Mesendoderm (in vitro differentiated cells): ENCODE measurements at regions not wholly inside any gene's neighbourhood (a gene's known extent, or its start where the extent isn't known, plus 50 kb on each side); places are given as distances from the start of the nearest gene placed in this dataset.

Experiments used
- DNase-seq: peaks from one replicate; pipeline ENCODE4 v3.0.0; 2013
- H2AK5ac ChIP-seq: 2 replicates; pipeline ENCODE4 v1.6.1; 2013; ENCODE audit warnings: low read length, inconsistent platforms
- H2BK120ac ChIP-seq: 2 replicates; pipeline ENCODE4 v1.6.1; 2013; ENCODE audit warnings: low read depth, mild to moderate bottlenecking, low read length, moderate library complexity, mixed read lengths
- H2BK15ac ChIP-seq: replicated peaks from 2 replicates; pipeline ENCODE4 v1.6.1; 2013; ENCODE audit warnings: low read depth, mild to moderate bottlenecking, moderate library complexity
- H2BK5ac ChIP-seq: 2 replicates; pipeline ENCODE4 v1.6.1; 2013; ENCODE audit warnings: low read length, inconsistent platforms
- H3K18ac ChIP-seq: 2 replicates; pipeline ENCODE4 v1.6.1; 2013; ENCODE audit warnings: mild to moderate bottlenecking, low read length, mixed read lengths
- H3K23ac ChIP-seq: one replicate; pipeline ENCODE4 v1.6.1; 2013; ENCODE audit warnings: low read length
- H3K27ac ChIP-seq: 2 replicates; pipeline ENCODE4 v1.5.1; 2013; ENCODE audit warnings: low read depth, mild to moderate bottlenecking, inconsistent platforms, low read length, moderate library complexity
- H3K27me3 ChIP-seq: 2 replicates; pipeline ENCODE4 v1.6.1; 2013; ENCODE audit warnings: low read length, control low read depth, mild to moderate bottlenecking, inconsistent platforms; ENCODE audit not compliant: insufficient read depth, poor library complexity
- H3K36me3 ChIP-seq: 2 replicates; pipeline ENCODE4 v1.6.1; 2013; ENCODE audit warnings: low read length, inconsistent platforms; ENCODE audit not compliant: control insufficient read depth, insufficient read depth
- H3K4ac ChIP-seq: one replicate; pipeline ENCODE4 v1.6.1; 2013; ENCODE audit warnings: low read depth, mild to moderate bottlenecking, low read length, moderate library complexity
- H3K4me1 ChIP-seq: 2 replicates; pipeline ENCODE4 v1.6.1; 2013; ENCODE audit warnings: low read depth, low read length, inconsistent platforms; ENCODE audit not compliant: control insufficient read depth
- H3K4me2 ChIP-seq: 2 replicates; pipeline ENCODE4 v1.6.1; 2013; ENCODE audit warnings: low read length
- H3K4me3 ChIP-seq: 2 replicates; pipeline ENCODE4 v1.5.1; 2013; ENCODE audit warnings: mild to moderate bottlenecking, low read length
- H3K56ac ChIP-seq: one replicate; pipeline ENCODE4 v1.6.1; 2013; ENCODE audit warnings: low read length
- H3K79me1 ChIP-seq: 2 replicates; pipeline ENCODE4 v1.6.1; 2013; ENCODE audit warnings: low read length, inconsistent platforms
- H3K79me2 ChIP-seq: 2 replicates; pipeline ENCODE4 v1.6.1; 2013; ENCODE audit warnings: mild to moderate bottlenecking, low read length; ENCODE audit not compliant: control insufficient read depth, insufficient read depth
- H3K9ac ChIP-seq: 2 replicates; pipeline ENCODE4 v1.6.1; 2013; ENCODE audit warnings: low read length, inconsistent platforms
- H4K5ac ChIP-seq: one replicate; pipeline ENCODE4 v1.6.1; 2013; ENCODE audit warnings: low read length
- H4K8ac ChIP-seq: one replicate; pipeline ENCODE4 v1.6.1; 2013; ENCODE audit warnings: low read depth, mild to moderate bottlenecking, control low read depth, low read length, moderate library complexity
- whole genome bisulfite sequencing: extraction: QIAGEN DNeasy Blood & Tissue Kit; methylation state at CpG from one replicate; pipeline ENCODE4 v1.1.7; 2013; ENCODE audit warnings: low lambda C conversion rate, missing lambda C conversion rate; ENCODE audit not compliant: insufficient coverage; ENCODE audit errors: extremely low coverage; 5-methylcytosine and 5-hydroxymethylcytosine counted together

GRCh38 chr6:100276311-100277057, 188.2 kb downstream of the SIM1 start:
- Histone ChIP-seq H3K56ac (no peak overlapping the region), H3K27ac (no peak overlapping the region), H4K8ac (no peak overlapping the region), H2BK120ac (no peak overlapping the region), H3K4me2 (no peak overlapping the region), H2AK5ac (no peak overlapping the region), H3K79me2 (no peaks in the 10 kb centered on the region), H3K18ac (no peak overlapping the region), H3K27me3 (no peaks in the 10 kb centered on the region), H3K4me3 (no peak overlapping the region), H2BK5ac (no peak overlapping the region), H2BK15ac (no peak overlapping the region), H3K36me3 (no peaks in the 10 kb centered on the region), H3K4me1 (no peaks in the 10 kb centered on the region), H3K4ac (no peak overlapping the region), H3K79me1 (no peaks in the 10 kb centered on the region), H4K5ac (no peak overlapping the region), H3K9ac (no peak overlapping the region), H3K23ac (no peak overlapping the region)
- DNase-seq: no peak
- no CpG with 5 or more reads among the region's 3 CpGs for WGBS

- no peaks in the 10 kb centered on the region for H3K79me1 ChIP-seq
- H3K4ac ChIP-seq: no peak overlapping the region
- H2BK5ac ChIP-seq: no peak overlapping the region
- H3K4me3 ChIP-seq: no peak overlapping the region
- no peak for DNase-seq
- H3K4me1 ChIP-seq: no peaks in the 10 kb centered on the region
- no peak overlapping the region for H3K18ac ChIP-seq
- no peak overlapping the region for H3K9ac ChIP-seq
- H3K27me3 ChIP-seq: no peaks in the 10 kb centered on the region
- H3K36me3 ChIP-seq: no peaks in the 10 kb centered on the region
- no peak overlapping the region for H3K27ac ChIP-seq
- H3K4me2 ChIP-seq: no peak overlapping the region
- no peak overlapping the region for H4K5ac ChIP-seq
- no peak overlapping the region for H2AK5ac ChIP-seq
- H3K23ac ChIP-seq: no peak overlapping the region
- no peaks in the 10 kb centered on the region for H3K79me2 ChIP-seq
- no peak overlapping the region for H4K8ac ChIP-seq
- H2BK120ac ChIP-seq: no peak overlapping the region
- no peak overlapping the region for H2BK15ac ChIP-seq
- no peak overlapping the region for H3K56ac ChIP-seq
- WGBS: no CpG with 5 or more reads among the region's 1 CpG
Measured at GRCh38 chr6:100274147-100274546, 190.6 kb downstream of the SIM1 start.

- Histone ChIP-seq H3K79me2 (no peaks in the 10 kb centered on the region), H3K36me3 (no peaks in the 10 kb centered on the region), H3K4me3 (no peak overlapping the region), H2BK120ac (no peak overlapping the region), H2BK15ac (no peak overlapping the region), H3K4ac (no peak overlapping the region), H3K27me3 (peaks cover 2% of the 10 kb centered on the region), H3K27ac (no peak overlapping the region), H3K23ac (no peak overlapping the region), H4K8ac (no peak overlapping the region), H2AK5ac (no peak overlapping the region), H3K18ac (no peak overlapping the region), H3K56ac (no peak overlapping the region), H3K4me1 (no peaks in the 10 kb centered on the region), H4K5ac (no peak overlapping the region), H3K4me2 (no peak overlapping the region), H3K79me1 (no peaks in the 10 kb centered on the region), H2BK5ac (no peak overlapping the region), H3K9ac (no peak overlapping the region)
- DNase-seq: no peak
- no CpG with 5 or more reads among the region's 2 CpGs for WGBS
Measured at GRCh38 chr6:100271625-100272024, 193.1 kb downstream of the SIM1 start.

- Histone ChIP-seq H3K18ac (no peak overlapping the region), H2BK120ac (no peak overlapping the region), H3K27ac (no peak overlapping the region), H3K36me3 (no peaks in the 10 kb centered on the region), H2AK5ac (no peak overlapping the region), H3K79me2 (no peaks in the 10 kb centered on the region), H3K56ac (no peak overlapping the region), H3K27me3 (peaks cover 2% of the 10 kb centered on the region), H3K9ac (no peak overlapping the region), H3K4me2 (no peak overlapping the region), H3K79me1 (no peaks in the 10 kb centered on the region), H3K4me3 (no peak overlapping the region), H2BK15ac (no peak overlapping the region), H3K4me1 (no peaks in the 10 kb centered on the region), H2BK5ac (no peak overlapping the region), H4K8ac (no peak overlapping the region), H3K4ac (no peak overlapping the region), H4K5ac (no peak overlapping the region), H3K23ac (no peak overlapping the region)
- DNase-seq: no peak
- no CpG with 5 or more reads among the region's 5 CpGs for WGBS
Measured at GRCh38 chr6:100271202-100271601, 193.5 kb downstream of the SIM1 start.

GRCh38 chr6:100269189-100269588, 195.5 kb downstream of the SIM1 start:
- Histone ChIP-seq H3K56ac (no peak overlapping the region), H3K27me3 (peaks cover 2% of the 10 kb centered on the region), H2AK5ac (no peak overlapping the region), H2BK120ac (no peak overlapping the region), H3K9ac (no peak overlapping the region), H3K4ac (no peak overlapping the region), H3K4me3 (no peak overlapping the region), H4K8ac (no peak overlapping the region), H3K36me3 (no peaks in the 10 kb centered on the region), H3K27ac (no peak overlapping the region), H3K4me1 (no peaks in the 10 kb centered on the region), H2BK5ac (no peak overlapping the region), H4K5ac (no peak overlapping the region), H2BK15ac (no peak overlapping the region), H3K79me2 (no peaks in the 10 kb centered on the region), H3K4me2 (no peak overlapping the region), H3K23ac (no peak overlapping the region), H3K18ac (no peak overlapping the region), H3K79me1 (no peaks in the 10 kb centered on the region)
- no peak for DNase-seq
- WGBS: no CpG with 5 or more reads among the region's 2 CpGs

GRCh38 chr6:100268326-100268725, 196.4 kb downstream of the SIM1 start:
- Histone ChIP-seq H3K23ac (no peak overlapping the region), H2AK5ac (no peak overlapping the region), H4K5ac (no peak overlapping the region), H3K4me3 (no peak overlapping the region), H3K79me1 (no peaks in the 10 kb centered on the region), H3K4me1 (no peaks in the 10 kb centered on the region), H3K4ac (no peak overlapping the region), H3K79me2 (no peaks in the 10 kb centered on the region), H3K9ac (no peak overlapping the region), H3K27ac (no peak overlapping the region), H2BK15ac (no peak overlapping the region), H3K56ac (no peak overlapping the region), H3K18ac (no peak overlapping the region), H3K27me3 (peaks cover 2% of the 10 kb centered on the region), H2BK120ac (no peak overlapping the region), H2BK5ac (no peak overlapping the region), H4K8ac (no peak overlapping the region), H3K4me2 (no peak overlapping the region), H3K36me3 (no peaks in the 10 kb centered on the region)
- no CpG with 5 or more reads among the region's 4 CpGs for WGBS
- no peak for DNase-seq
